Mesenchymal stem cell (in vitro differentiated cells and primary cell): ENCODE measurements at regions not wholly inside any gene's neighbourhood (a gene's known extent, or its start where the extent isn't known, plus 50 kb on each side); places are given as distances from the start of the nearest gene placed in this dataset.
A peak's percentile ranks its signal among the peaks of the same experiment; 100 is the strongest.

Source experiments
- DNase-seq: peaks from one replicate; pipeline ENCODE4 v3.0.0-alpha.2; 2013
- H2AFZ ChIP-seq: one replicate; pipeline ENCODE4 v1.6.1; 2013; ENCODE audit warnings: low read depth, mild to moderate bottlenecking, control low read depth, inconsistent platforms, low read length, moderate library complexity
- H2AK5ac ChIP-seq: 2 replicates; pipeline ENCODE4 v1.6.1; 2013; ENCODE audit warnings: low read length, moderate library complexity, mild to moderate bottlenecking, inconsistent platforms; ENCODE audit not compliant: severe bottlenecking
- H2BK120ac ChIP-seq: one replicate; pipeline ENCODE4 v1.6.1; 2013; ENCODE audit warnings: low read depth, mild to moderate bottlenecking, inconsistent platforms, low read length, moderate library complexity
- H2BK12ac ChIP-seq, 2 experiments: one replicate each; pipeline ENCODE4 v1.6.1; 2013; ENCODE audit warnings: inconsistent platforms in 2 of 2, low read length in 2 of 2, mild to moderate bottlenecking in 2 of 2, moderate library complexity in 2 of 2, control low read depth in 1 of 2
- H2BK15ac ChIP-seq: one replicate; pipeline ENCODE4 v1.6.1; 2013; ENCODE audit warnings: mild to moderate bottlenecking, low read depth, inconsistent platforms; ENCODE audit not compliant: poor library complexity, severe bottlenecking
- H2BK5ac ChIP-seq: 2 replicates; pipeline ENCODE4 v1.6.1; 2013; ENCODE audit warnings: low read depth, mild to moderate bottlenecking, low read length, control low read depth, inconsistent platforms; ENCODE audit not compliant: poor library complexity, severe bottlenecking
- H3K14ac ChIP-seq, 2 experiments: one replicate each; pipeline ENCODE4 v1.6.1; 2013; ENCODE audit warnings: inconsistent platforms in 2 of 2, low read length in 2 of 2, control low read depth in 1 of 2, mild to moderate bottlenecking in 1 of 2, moderate library complexity in 1 of 2
- H3K18ac ChIP-seq, 2 experiments: one replicate each; pipeline ENCODE4 v1.6.1; 2013; ENCODE audit warnings: inconsistent platforms in 2 of 2, low read length in 2 of 2, control low read depth in 1 of 2, low read depth in 1 of 2, mild to moderate bottlenecking in 1 of 2
- H3K23ac ChIP-seq, 2 experiments: one replicate each; pipeline ENCODE4 v1.6.1; 2013; ENCODE audit warnings: inconsistent platforms in 2 of 2, low read length in 2 of 2, mild to moderate bottlenecking in 2 of 2, moderate library complexity in 2 of 2, control low read depth in 1 of 2
- H3K27ac ChIP-seq: 2 replicates; pipeline ENCODE4 v1.5.1; 2013; ENCODE audit warnings: mild to moderate bottlenecking, moderate library complexity, low read length, control low read depth, inconsistent platforms; ENCODE audit not compliant: poor library complexity, severe bottlenecking
- H3K27me3 ChIP-seq, 2 experiments: 2 replicates each; pipeline versions ENCODE4 v1.6.1 to v1.7.0; 2013; ENCODE audit warnings: low read length in 2 of 2, mild to moderate bottlenecking in 2 of 2, moderate library complexity in 2 of 2, control low read depth in 1 of 2, inconsistent platforms in 1 of 2; ENCODE audit not compliant: control insufficient read depth in 1 of 2, insufficient read depth in 1 of 2
- H3K36me3 ChIP-seq, 2 experiments: 2 replicates each; pipeline versions ENCODE4 v1.6.1 to v1.7.0; 2013; ENCODE audit warnings: low read length in 2 of 2, control low read depth in 1 of 2, inconsistent platforms in 1 of 2, low read depth in 1 of 2, mild to moderate bottlenecking in 1 of 2; ENCODE audit not compliant: insufficient read depth in 2 of 2, control insufficient read depth in 1 of 2
- H3K4ac ChIP-seq, 2 experiments: one replicate each; pipeline ENCODE4 v1.6.1; 2013; ENCODE audit warnings: inconsistent platforms in 2 of 2, low read length in 2 of 2, mild to moderate bottlenecking in 2 of 2, moderate library complexity in 2 of 2, control low read depth in 1 of 2, low read depth in 1 of 2
- H3K4me1 ChIP-seq: 2 replicates; pipeline ENCODE4 v1.6.1; 2013; ENCODE audit warnings: low read depth, low read length, control low read depth; ENCODE audit not compliant: control insufficient read depth, insufficient read depth
- H3K4me2 ChIP-seq: 2 replicates; pipeline ENCODE4 v1.6.1; 2013; ENCODE audit warnings: low read length, mild to moderate bottlenecking, inconsistent platforms; ENCODE audit not compliant: poor library complexity, severe bottlenecking
- H3K4me3 ChIP-seq, 2 experiments: 2 replicates each; pipeline versions ENCODE4 v1.5.1 to v1.7.0; 2013; ENCODE audit warnings: low read length in 2 of 2, mild to moderate bottlenecking in 2 of 2, control low read depth in 1 of 2, low read depth in 1 of 2; ENCODE audit not compliant: insufficient read depth in 1 of 2
- H3K79me1 ChIP-seq: replicated peaks from 2 replicates; pipeline ENCODE4 v1.6.1; 2013; ENCODE audit warnings: mild to moderate bottlenecking, control low read depth, low read length, inconsistent platforms; ENCODE audit not compliant: poor library complexity, severe bottlenecking
- H3K9ac ChIP-seq: 2 replicates; pipeline ENCODE4 v1.7.0; 2013; ENCODE audit warnings: mild to moderate bottlenecking, low read length, moderate library complexity
- H3K9me3 ChIP-seq: 2 replicates; pipeline ENCODE4 v1.7.0; 2013; ENCODE audit warnings: mild to moderate bottlenecking, low read length; ENCODE audit not compliant: control insufficient read depth
- H4K8ac ChIP-seq: one replicate; pipeline ENCODE4 v1.6.1; 2013; ENCODE audit warnings: inconsistent platforms, mild to moderate bottlenecking, low read length, moderate library complexity
- H4K91ac ChIP-seq: one replicate; pipeline ENCODE4 v1.6.1; 2013; ENCODE audit warnings: mild to moderate bottlenecking, low read length, inconsistent platforms
- WGBS: methylation state at CpG from one replicate; pipeline ENCODE4 v1.1.7; 2013; ENCODE audit warnings: mixed read lengths; 5-methylcytosine and 5-hydroxymethylcytosine counted together

DNA sequence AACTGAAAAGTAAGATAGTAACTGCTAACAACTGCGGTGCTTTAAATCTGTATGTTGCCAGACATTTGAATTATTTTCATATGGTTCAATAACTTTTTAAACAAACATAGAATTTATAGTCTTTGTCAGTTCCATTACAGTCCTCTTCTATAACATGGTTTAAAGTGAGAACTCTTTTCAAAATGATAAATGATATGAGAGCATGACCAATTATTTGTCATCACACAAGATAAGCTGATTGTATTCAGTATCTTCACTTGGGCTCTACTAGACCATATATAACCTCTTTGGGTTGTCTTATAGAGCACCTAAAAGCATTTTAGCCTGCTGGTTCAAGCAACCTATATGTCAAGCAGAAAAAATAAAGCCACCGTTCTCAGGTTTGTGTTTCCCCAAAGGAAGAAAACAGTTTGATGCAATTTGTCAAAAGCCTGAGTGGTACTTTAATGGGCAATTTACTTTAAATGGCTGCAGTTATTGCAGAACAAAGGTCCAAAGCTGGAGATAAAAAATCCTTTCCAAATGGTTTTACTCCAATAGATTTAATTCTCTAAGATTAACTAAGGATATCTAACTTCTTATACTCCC, 298.4 kb downstream of the FSIP2 start:
- no peak overlapping the region for H2BK15ac ChIP-seq
- DNase-seq: no peak
- WGBS: 86% methylated on average over 1 of the region's 2 CpGs

GRCh38 chr2:186042207-186043028, 303.8 kb downstream of the FSIP2 start:
- WGBS: 76% methylated on average over 5 of the region's 5 CpGs
- H2BK15ac ChIP-seq: no peak overlapping the region
- H3K18ac ChIP-seq: no peak overlapping the region
- no peak overlapping the region for H3K4me3 ChIP-seq
- no peaks in the 10 kb centered on the region for H3K36me3 ChIP-seq
- H2BK12ac ChIP-seq: no peak overlapping the region
- DNase-seq: no peak
- H3K27me3 ChIP-seq: no peaks in the 10 kb centered on the region
- H3K14ac ChIP-seq: peak overlapping the region in 1 of 2 experiments; percentile 28
- no peak overlapping the region for H3K9ac ChIP-seq
- no peak overlapping the region for H2BK5ac ChIP-seq
- no peaks in the 10 kb centered on the region for H3K79me1 ChIP-seq
- no peak overlapping the region for H2AK5ac ChIP-seq
- H3K23ac ChIP-seq: no peak overlapping the region
- H3K4me1 ChIP-seq: no peaks in the 10 kb centered on the region
- H2BK120ac ChIP-seq: no peak overlapping the region
- H4K91ac ChIP-seq: no peak overlapping the region
- no peak overlapping the region for H3K4me2 ChIP-seq
- H4K8ac ChIP-seq: no peak overlapping the region
- H3K9me3 ChIP-seq: no peaks in the 10 kb centered on the region
- H2AFZ ChIP-seq: no peak overlapping the region
- H3K27ac ChIP-seq: no peak overlapping the region
- H3K4ac ChIP-seq: no peak overlapping the region

More for the DNA sequence above, 298.4 kb downstream of the FSIP2 start:
- Histone ChIP-seq H2AK5ac (no peak overlapping the region), H3K23ac (no peak overlapping the region), H3K9me3 (no peaks in the 10 kb centered on the region), H3K4me2 (no peak overlapping the region), H4K91ac (no peak overlapping the region), H3K18ac (no peak overlapping the region), H3K4me3 (no peak overlapping the region), H2BK120ac (no peak overlapping the region), H2AFZ (no peak overlapping the region), H3K79me1 (no peaks in the 10 kb centered on the region), H3K4ac (no peak overlapping the region), H3K9ac (no peak overlapping the region), H3K27ac (no peak overlapping the region), H4K8ac (no peak overlapping the region), H3K27me3 (no peaks in the 10 kb centered on the region), H3K36me3 (no peaks in the 10 kb centered on the region), H3K14ac (no peak overlapping the region), H3K4me1 (no peaks in the 10 kb centered on the region), H2BK5ac (no peak overlapping the region), H2BK12ac (no peak overlapping the region)

GRCh38 chr2:186044761-186045160, 306.2 kb downstream of the FSIP2 start:
- no peak overlapping the region for H2BK120ac ChIP-seq
- no peak overlapping the region for H2BK15ac ChIP-seq
- H3K14ac ChIP-seq: no peak overlapping the region
- H3K18ac ChIP-seq: no peak overlapping the region
- H2BK5ac ChIP-seq: no peak overlapping the region
- H3K36me3 ChIP-seq: no peaks in the 10 kb centered on the region
- no peak overlapping the region for H3K4me3 ChIP-seq
- no peaks in the 10 kb centered on the region for H3K4me1 ChIP-seq
- no peak overlapping the region for H3K4me2 ChIP-seq
- H3K9ac ChIP-seq: no peak overlapping the region
- no peak overlapping the region for H3K23ac ChIP-seq
- no peaks in the 10 kb centered on the region for H3K79me1 ChIP-seq
- no peak overlapping the region for H3K27ac ChIP-seq
- no peaks in the 10 kb centered on the region for H3K27me3 ChIP-seq
- H2BK12ac ChIP-seq: no peak overlapping the region
- no peak for DNase-seq
- no peak overlapping the region for H4K8ac ChIP-seq
- no peak overlapping the region for H2AK5ac ChIP-seq
- H4K91ac ChIP-seq: no peak overlapping the region
- H3K9me3 ChIP-seq: no peaks in the 10 kb centered on the region
- no CpG with 5 or more reads among the region's 2 CpGs for WGBS
- H2AFZ ChIP-seq: no peak overlapping the region
- no peak overlapping the region for H3K4ac ChIP-seq

DNA sequence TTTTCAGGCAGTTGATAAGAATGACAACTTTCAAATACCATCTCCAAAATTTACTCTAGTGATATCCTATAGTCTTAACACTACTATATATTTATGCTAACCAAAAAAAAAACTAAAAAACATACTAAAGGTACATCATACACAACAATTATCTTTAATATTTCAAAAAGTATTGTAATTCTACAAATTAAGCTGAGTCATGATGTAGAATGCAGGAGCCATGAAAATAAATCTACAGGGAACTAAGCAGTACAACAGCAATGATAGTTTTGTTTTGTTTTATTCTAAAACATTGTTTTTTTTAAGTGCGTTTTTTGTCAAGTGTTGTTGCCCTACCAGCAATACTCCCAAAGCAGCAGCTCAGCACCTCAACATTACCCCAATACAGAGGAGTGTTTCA, 314.3 kb downstream of the FSIP2 start:
- H3K14ac ChIP-seq: no peak overlapping the region
- no peaks in the 10 kb centered on the region for H3K79me1 ChIP-seq
- no peak overlapping the region for H3K27ac ChIP-seq
- no peak overlapping the region for H2BK12ac ChIP-seq
- H3K23ac ChIP-seq: no peak overlapping the region
- H3K4me2 ChIP-seq: no peak overlapping the region
- no peak overlapping the region for H3K4ac ChIP-seq
- H3K9me3 ChIP-seq: no peaks in the 10 kb centered on the region
- H3K9ac ChIP-seq: no peak overlapping the region
- no peak overlapping the region for H4K8ac ChIP-seq
- no peak overlapping the region for H4K91ac ChIP-seq
- no peak overlapping the region for H3K18ac ChIP-seq
- no peak overlapping the region for H3K4me3 ChIP-seq
- H2BK15ac ChIP-seq: no peak overlapping the region
- no peaks in the 10 kb centered on the region for H3K4me1 ChIP-seq
- H2AK5ac ChIP-seq: no peak overlapping the region
- H2AFZ ChIP-seq: no peak overlapping the region
- H3K36me3 ChIP-seq: no peaks in the 10 kb centered on the region
- WGBS: 93% methylated on average over 1 of the region's 1 CpG
- no peak for DNase-seq
- H3K27me3 ChIP-seq: no peaks in the 10 kb centered on the region
- H2BK5ac ChIP-seq: no peak overlapping the region
- H2BK120ac ChIP-seq: no peak overlapping the region
